ENCODE measurements at regions not wholly inside any gene's neighbourhood (a gene's known extent, or its start where the extent isn't known, plus 50 kb on each side); places are given as distances from the start of the nearest gene placed in this dataset.

GRCh38 chr4:124839786-124840390, 127.4 kb upstream of the ANKRD50 start:
- Histone ChIP-seq H3K9me3 (replicated peaks; ENCODE audit: insufficient read depth, low read length) (no peaks in the 10 kb centered on the region), H3F3A (ENCODE audit: insufficient read depth, low read length) (no peaks in the 10 kb centered on the region; the same call in 1 of the 2 replicates), H2AFZ (ENCODE audit: low read length) (no peak overlapping the region), H3K27ac (ENCODE audit: low read length) (no peak overlapping the region), H3K27me3 (replicated peaks; ENCODE audit: insufficient read depth, low read length) (no peaks in the 10 kb centered on the region), H3K79me2 (ENCODE audit: low read length) (no peaks in the 10 kb centered on the region), H4K20me1 (ENCODE audit: insufficient read depth, low read length) (no peaks in the 10 kb centered on the region), H3K4me1 (ENCODE audit: low read length) (peaks cover 8% of the 10 kb centered on the region), H3K36me3 (replicated peaks; ENCODE audit: insufficient read depth, low read length) (no peaks in the 10 kb centered on the region), H3K9me2 (replicated peaks; ENCODE audit: insufficient read depth, low read length) (no peaks in the 10 kb centered on the region), H3K9ac (ENCODE audit: low read length) (no peak overlapping the region), H3K4me3 (ENCODE audit: low read length) (no peak overlapping the region), H3K4me2 (ENCODE audit: low read depth, low read length) (no peak overlapping the region)
- DNase-seq, result no peak
- TF ChIP-seq EZH2 (optimal IDR thresholded peaks at IDR 0.05; ENCODE audit: low read depth, low read length) (no peak), EZH2phosphoT487 (IDR thresholded peaks at IDR 0.05; ENCODE audit: low read length) (no peak), CTCF (IDR thresholded peaks at IDR 0.05; ENCODE audit: low read length) (no peak)

- H2AFZ ChIP-seq (ENCODE audit: low read length), result no peak overlapping the region
- no peaks in the 10 kb centered on the region for H3K79me2 ChIP-seq (ENCODE audit: low read length)
- H3K27ac ChIP-seq (ENCODE audit: low read length), result no peak overlapping the region
- H3K27me3 ChIP-seq (replicated peaks; ENCODE audit: insufficient read depth, low read length), result no peaks in the 10 kb centered on the region
- H3K9me3 ChIP-seq (replicated peaks; ENCODE audit: insufficient read depth, low read length), result no peaks in the 10 kb centered on the region
- no peak overlapping the region for H3K4me3 ChIP-seq (ENCODE audit: low read length)
- DNase-seq, result no peak
- peaks cover 8% of the 10 kb centered on the region for H3K4me1 ChIP-seq (ENCODE audit: low read length)
- TF ChIP-seq EZH2phosphoT487 (IDR thresholded peaks at IDR 0.05; ENCODE audit: low read length), result no peak
- no peak for TF ChIP-seq EZH2 (optimal IDR thresholded peaks at IDR 0.05; ENCODE audit: low read depth, low read length)
- TF ChIP-seq CTCF (IDR thresholded peaks at IDR 0.05; ENCODE audit: low read length), result no peak
- H3K36me3 ChIP-seq (replicated peaks; ENCODE audit: insufficient read depth, low read length), result no peaks in the 10 kb centered on the region
- H3K4me2 ChIP-seq (ENCODE audit: low read depth, low read length), result no peak overlapping the region
- no peak overlapping the region for H3K9ac ChIP-seq (ENCODE audit: low read length)
- no peaks in the 10 kb centered on the region for H3F3A ChIP-seq (ENCODE audit: insufficient read depth, low read length)
- no peaks in the 10 kb centered on the region for H3K9me2 ChIP-seq (replicated peaks; ENCODE audit: insufficient read depth, low read length)
- H4K20me1 ChIP-seq (ENCODE audit: insufficient read depth, low read length), result no peaks in the 10 kb centered on the region
Measured at GRCh38 chr4:124833831-124834505, 121.4 kb upstream of the ANKRD50 start.

- Histone ChIP-seq H3K9ac (ENCODE audit: low read length) (no peak overlapping the region), H3K27me3 (replicated peaks; ENCODE audit: insufficient read depth, low read length) (no peaks in the 10 kb centered on the region), H4K20me1 (ENCODE audit: insufficient read depth, low read length) (no peaks in the 10 kb centered on the region), H3K4me3 (ENCODE audit: low read length) (no peak overlapping the region), H2AFZ (ENCODE audit: low read length) (no peak overlapping the region), H3K4me2 (ENCODE audit: low read depth, low read length) (no peak overlapping the region), H3K9me3 (replicated peaks; ENCODE audit: insufficient read depth, low read length) (no peaks in the 10 kb centered on the region), H3K27ac (ENCODE audit: low read length) (no peak overlapping the region), H3F3A (ENCODE audit: insufficient read depth, low read length) (no peaks in the 10 kb centered on the region), H3K36me3 (replicated peaks; ENCODE audit: insufficient read depth, low read length) (no peaks in the 10 kb centered on the region), H3K79me2 (ENCODE audit: low read length) (no peaks in the 10 kb centered on the region), H3K9me2 (replicated peaks; ENCODE audit: insufficient read depth, low read length) (no peaks in the 10 kb centered on the region), H3K4me1 (ENCODE audit: low read length) (no peaks in the 10 kb centered on the region)
- no peak for DNase-seq
- no peak for TF ChIP-seq CTCF (IDR thresholded peaks at IDR 0.05; ENCODE audit: low read length)
- no peak for TF ChIP-seq EZH2phosphoT487 (IDR thresholded peaks at IDR 0.05; ENCODE audit: low read length)
- no peak for TF ChIP-seq EZH2 (optimal IDR thresholded peaks at IDR 0.05; ENCODE audit: low read depth, low read length)
Measured at GRCh38 chr4:124828382-124828781, 115.8 kb upstream of the ANKRD50 start.
